8988T (cell line): ENCODE measurements at regions not wholly inside any gene's neighbourhood (a gene's known extent, or its start where the extent isn't known, plus 50 kb on each side); places are given as distances from the start of the nearest gene placed in this dataset.
"Not testable (repeated sequence)": the region's sequence is repeated elsewhere in the genome, so short reads cannot be mapped to it uniquely, and the experiment has no call there.

ENCODE experiments used
- DNase-seq: peaks from one replicate; pipeline ENCODE4 v3.0.0; 2011

- no peak for DNase-seq
These were observed 340.4 kb downstream of the OTUD1 start for GRCh38 chr10:23779301-23779700.

- DNase-seq = no peak
These were observed 341.5 kb downstream of the OTUD1 start for GRCh38 chr10:23780331-23780730.

GRCh38 chr10:23786594-23786993 lies 347.7 kb downstream of the OTUD1 start:
- DNase-seq = no peak

- no peak for DNase-seq
These were observed 354.7 kb downstream of the OTUD1 start for GRCh38 chr10:23793577-23793976.

GRCh38 chr10:23797452-23797851 lies 358.6 kb downstream of the OTUD1 start:
- not testable (repeated sequence) for DNase-seq

GRCh38 chr10:23804125-23804524 lies 365.2 kb downstream of the OTUD1 start:
- DNase-seq = no peak

- no peak for DNase-seq
These were observed 374.8 kb downstream of the OTUD1 start for GRCh38 chr10:23813687-23814086.

- no peak for DNase-seq
These were observed 379.6 kb downstream of the OTUD1 start for GRCh38 chr10:23818484-23818883.

- DNase-seq = no peak
These were observed 381.9 kb downstream of the OTUD1 start for GRCh38 chr10:23820792-23821191.

GRCh38 chr10:23824822-23825221 lies 384.1 kb upstream of the KIAA1217 start:
- no peak for DNase-seq

- no peak for DNase-seq
These were observed 382.5 kb upstream of the KIAA1217 start for GRCh38 chr10:23826421-23826820.

- DNase-seq = no peak
These were observed 379.4 kb upstream of the KIAA1217 start for GRCh38 chr10:23829556-23829955.

GRCh38 chr10:23834091-23834490 lies 374.8 kb upstream of the KIAA1217 start:
- no peak for DNase-seq

GRCh38 chr10:23850631-23851030 lies 358.3 kb upstream of the KIAA1217 start:
- no peak for DNase-seq

- no peak for DNase-seq
These were observed 349.3 kb upstream of the KIAA1217 start for GRCh38 chr10:23859598-23859997.

GRCh38 chr10:23864631-23865147 lies 344.2 kb upstream of the KIAA1217 start:
- no peak for DNase-seq

- not testable (repeated sequence) for DNase-seq
These were observed 342.0 kb upstream of the KIAA1217 start for GRCh38 chr10:23866985-23867384.

- no peak for DNase-seq
These were observed 340.8 kb upstream of the KIAA1217 start for GRCh38 chr10:23868121-23868520.

- DNase-seq = no peak
These were observed 339.4 kb upstream of the KIAA1217 start for GRCh38 chr10:23869548-23869947.

- DNase-seq = no peak
These were observed 338.9 kb upstream of the KIAA1217 start for GRCh38 chr10:23869996-23870395.

- DNase-seq = no peak
These were observed 338.0 kb upstream of the KIAA1217 start for GRCh38 chr10:23870651-23871610.

- no peak for DNase-seq
These were observed 336.6 kb upstream of the KIAA1217 start for GRCh38 chr10:23872290-23872689.

GRCh38 chr10:23877791-23878320 lies 331.1 kb upstream of the KIAA1217 start:
- DNase-seq = no peak

GRCh38 chr10:23884670-23885069 lies 324.3 kb upstream of the KIAA1217 start:
- DNase-seq = no peak
